Bronchial epithelial cell (primary cell): ENCODE measurements at regions not wholly inside any gene's neighbourhood (a gene's known extent, or its start where the extent isn't known, plus 50 kb on each side); places are given as distances from the start of the nearest gene placed in this dataset.
"Not testable (repeated sequence)": the region's sequence is repeated elsewhere in the genome, so short reads cannot be mapped to it uniquely, and the experiment has no call there.

Source experiments
- DNase-seq: peaks from one replicate; pipeline ENCODE4 v3.0.0-alpha.2; 2010; ENCODE audit warnings: low read depth
- FAIRE-seq: peaks from 2 replicates; lab custom pipeline; 2011; peaks lifted over from hg19 to GRCh38; lab: Jason Lieb, UNC
- H3K27me3 ChIP-seq: 2 replicates; pipeline ENCODE4 v1.5.1; 2011; ENCODE audit warnings: low read length; ENCODE audit not compliant: control insufficient read depth, insufficient read depth
- H3K36me3 ChIP-seq: 2 replicates; pipeline ENCODE4 v1.5.1; 2011; ENCODE audit warnings: low read length; ENCODE audit not compliant: control insufficient read depth, insufficient read depth
- H3K4me3 ChIP-seq: 2 replicates; pipeline ENCODE4 v1.5.1; 2011; ENCODE audit warnings: mild to moderate bottlenecking, low read depth, low read length, control low read depth
- CTCF ChIP-seq: IDR thresholded peaks from 2 replicates; pipeline ENCODE4 v1.5.1; 2011; ENCODE audit warnings: mild to moderate bottlenecking, moderate library complexity, low read length, control low read depth, inconsistent platforms; ENCODE audit not compliant: insufficient read depth, severe bottlenecking

GRCh38 chr4:84110040-84110439, 389.1 kb downstream of the NKX6-1 start:
- H3K36me3 ChIP-seq: no peaks in the 10 kb centered on the region
- DNase-seq (no peak), FAIRE-seq (no peak)
- H3K27me3 ChIP-seq: no peaks in the 10 kb centered on the region
- no peak overlapping the region for H3K4me3 ChIP-seq
- no peak for TF ChIP-seq CTCF

- H3K27me3 ChIP-seq, FAIRE-seq, H3K4me3 ChIP-seq, DNase-seq, H3K36me3 ChIP-seq: not testable (repeated sequence)
Measured at GRCh38 chr4:84101653-84102625, 397.2 kb downstream of the NKX6-1 start.

GRCh38 chr4:84100071-84100470, 399.0 kb downstream of the NKX6-1 start:
- FAIRE-seq (no peak), DNase-seq (no peak)
- no peaks in the 10 kb centered on the region for H3K36me3 ChIP-seq
- H3K4me3 ChIP-seq: no peak overlapping the region
- TF ChIP-seq CTCF: no peak
- H3K27me3 ChIP-seq: no peaks in the 10 kb centered on the region

DNA sequence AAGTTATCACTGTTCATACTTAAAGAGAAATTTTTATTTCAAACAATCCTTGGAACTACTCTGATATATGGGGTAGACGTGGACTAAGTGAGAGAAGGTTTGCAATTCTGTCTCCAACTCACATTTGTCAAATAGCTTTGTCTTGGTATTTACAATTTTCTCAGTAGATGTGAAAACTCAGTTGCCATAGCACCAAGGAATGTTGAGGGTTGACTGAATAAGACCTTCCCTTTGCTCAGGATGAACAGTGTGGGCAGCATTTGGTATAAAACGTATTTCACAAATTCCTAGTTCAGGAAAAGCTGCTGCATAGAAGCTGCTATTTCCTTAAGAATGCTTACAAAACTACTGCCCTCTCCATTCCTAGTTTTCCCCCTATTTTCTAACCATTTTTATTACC, 399.5 kb downstream of the NKX6-1 start:
- Histone ChIP-seq H3K27me3 (no peaks in the 10 kb centered on the region), H3K36me3 (no peaks in the 10 kb centered on the region), H3K4me3 (no peak overlapping the region)
- FAIRE-seq: no peak
- TF ChIP-seq CTCF: no peak
- DNase-seq: no peak

DNA sequence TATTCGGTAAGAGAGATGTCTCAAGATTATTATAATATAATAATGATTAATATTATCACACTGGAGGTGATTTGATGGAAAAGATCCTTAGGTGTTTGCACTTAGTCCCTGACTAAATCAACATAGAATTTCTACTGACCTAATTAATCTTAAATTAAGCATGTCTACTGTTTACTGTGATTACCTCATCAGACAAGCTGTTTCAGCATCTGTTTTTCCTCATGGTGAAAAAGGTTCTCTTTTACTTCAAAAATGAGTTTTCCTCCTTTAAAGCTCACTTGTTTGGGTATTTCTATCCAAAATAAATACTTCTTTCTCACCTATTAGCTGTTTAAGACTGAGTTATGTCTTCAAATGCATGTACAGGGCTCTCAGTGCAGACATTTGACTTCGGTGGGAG, 407.8 kb downstream of the NKX6-1 start:
- no peak for TF ChIP-seq CTCF
- DNase-seq (no peak), FAIRE-seq (no peak)
- no peak overlapping the region for H3K4me3 ChIP-seq
- H3K27me3 ChIP-seq: no peaks in the 10 kb centered on the region
- no peaks in the 10 kb centered on the region for H3K36me3 ChIP-seq

- DNase-seq (no peak), FAIRE-seq (no peak)
- TF ChIP-seq CTCF: no peak
- no peaks in the 10 kb centered on the region for H3K27me3 ChIP-seq
- H3K4me3 ChIP-seq: no peak overlapping the region
- H3K36me3 ChIP-seq: no peaks in the 10 kb centered on the region
Measured at GRCh38 chr4:84089652-84090437, 409.2 kb downstream of the NKX6-1 start.
